ENCODE measurements at regions not wholly inside any gene's neighbourhood (a gene's known extent, or its start where the extent isn't known, plus 50 kb on each side); places are given as distances from the start of the nearest gene placed in this dataset.

DNA sequence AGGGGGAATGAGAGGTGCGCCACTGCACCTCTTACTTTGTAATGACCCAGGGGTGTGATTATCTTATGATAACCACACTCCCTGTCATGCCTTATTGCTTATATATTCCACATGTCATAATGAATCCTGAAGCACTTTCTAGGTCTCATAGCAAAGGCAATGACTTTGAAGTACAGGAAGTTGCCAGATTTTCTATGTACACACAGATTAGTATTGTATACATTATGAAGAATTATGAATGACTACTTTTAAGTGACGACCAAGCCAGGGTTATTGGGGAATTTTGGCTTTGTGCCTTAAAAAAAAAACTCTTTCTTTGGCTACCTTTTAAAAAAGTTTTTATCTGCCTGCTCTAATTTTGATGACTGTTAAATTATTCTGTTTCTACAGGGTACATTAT is 269.6 kb downstream of the MDFIC start:
- TF ChIP-seq EZH2 (IDR thresholded peaks at IDR 0.05; ENCODE audit: borderline replicate concordance, low read depth, low read length, severe bottlenecking) (no peak), CTCF (IDR thresholded peaks at IDR 0.05; ENCODE audit: extremely low read depth in 1 of 2, insufficient read depth in 1 of 2, low read depth in 1 of 2, low read length in 2 of 2) (no peak), POLR2AphosphoS5 (IDR thresholded peaks at IDR 0.05; ENCODE audit: insufficient read depth, low read depth, low read length) (no peak), POLR2A (IDR thresholded peaks at IDR 0.05; ENCODE audit: low read depth, low read length) (no peak), MYC (IDR thresholded peaks at IDR 0.05; ENCODE audit: low read depth, low read length) (no peak), FOS (IDR thresholded peaks at IDR 0.05; ENCODE audit: borderline replicate concordance, insufficient read depth, low read length) (no peak)
- TF ChIP-seq, protein P1, sequence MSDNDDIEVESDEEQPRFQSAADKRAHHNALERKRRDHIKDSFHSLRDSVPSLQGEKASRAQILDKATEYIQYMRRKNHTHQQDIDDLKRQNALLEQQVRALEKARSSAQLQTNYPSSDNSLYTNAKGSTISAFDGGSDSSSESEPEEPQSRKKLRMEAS (IDR thresholded peaks at IDR 0.05; ENCODE audit: insufficient read depth, insufficient read length) = no peak

All from endothelial cell of umbilical vein (primary cell).